ENCODE measurements at regions not wholly inside any gene's neighbourhood (a gene's known extent, or its start where the extent isn't known, plus 50 kb on each side); places are given as distances from the start of the nearest gene placed in this dataset.
"Not testable (repeated sequence)": the region's sequence is repeated elsewhere in the genome, so short reads cannot be mapped to it uniquely, and the experiment has no call there.

- no peak for DNase-seq
Observed at GRCh38 chr15:70249616-70250015, 151.9 kb upstream of the TLE3 start.

- DNase-seq: no peak
Observed at GRCh38 chr15:70248116-70249025, 150.7 kb upstream of the TLE3 start.

DNA sequence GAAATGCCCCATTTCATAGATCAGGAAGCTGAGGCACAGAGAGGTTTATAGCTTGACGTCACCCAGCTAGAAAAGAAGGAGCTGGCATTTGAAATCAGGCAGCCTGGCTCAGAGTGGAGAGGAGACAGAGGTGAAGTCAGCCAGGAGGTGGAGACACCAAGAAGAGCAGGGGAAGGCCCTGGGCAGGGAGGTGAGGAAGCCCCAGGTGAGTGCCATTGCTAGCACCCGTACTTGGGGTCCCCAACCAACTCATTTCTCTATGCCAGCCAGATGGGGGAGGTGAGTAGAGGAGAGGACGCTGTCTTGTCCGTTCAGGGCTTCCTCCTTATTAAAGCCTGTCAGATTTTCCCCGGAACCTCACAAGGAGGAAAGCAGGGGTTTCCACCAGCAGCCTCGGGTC, 149.6 kb upstream of the TLE3 start:
- DNase-seq: no peak

DNA sequence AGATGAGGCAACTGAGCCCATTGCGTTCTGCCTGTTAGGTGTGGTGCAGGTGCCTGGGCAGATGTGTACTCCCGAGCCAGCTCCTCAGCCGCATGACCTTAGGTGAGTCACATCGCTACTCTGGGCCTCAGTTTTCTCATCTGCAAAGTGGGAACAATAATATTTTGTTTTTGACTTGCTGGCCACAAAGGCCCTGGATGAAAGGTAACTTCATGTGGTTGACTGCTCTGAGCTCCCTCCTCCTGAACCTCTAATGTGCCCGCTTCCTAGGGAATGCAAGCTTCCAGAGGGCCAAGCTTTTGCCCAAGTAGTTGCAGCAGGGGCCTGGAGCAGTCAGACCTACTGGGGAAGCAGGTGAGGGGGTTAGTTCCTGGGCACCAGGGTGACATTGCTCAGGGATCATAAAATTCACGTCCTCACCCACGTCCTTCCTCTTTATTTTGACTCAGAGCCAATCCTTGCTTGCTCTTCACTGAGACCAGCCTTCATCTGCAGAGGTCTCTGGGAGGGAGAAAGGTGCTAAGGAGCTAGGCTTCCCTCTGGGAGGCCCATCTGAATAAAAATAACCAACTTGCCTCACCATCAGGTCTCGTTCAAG, 149.0 kb upstream of the TLE3 start:
- no peak for DNase-seq

DNA sequence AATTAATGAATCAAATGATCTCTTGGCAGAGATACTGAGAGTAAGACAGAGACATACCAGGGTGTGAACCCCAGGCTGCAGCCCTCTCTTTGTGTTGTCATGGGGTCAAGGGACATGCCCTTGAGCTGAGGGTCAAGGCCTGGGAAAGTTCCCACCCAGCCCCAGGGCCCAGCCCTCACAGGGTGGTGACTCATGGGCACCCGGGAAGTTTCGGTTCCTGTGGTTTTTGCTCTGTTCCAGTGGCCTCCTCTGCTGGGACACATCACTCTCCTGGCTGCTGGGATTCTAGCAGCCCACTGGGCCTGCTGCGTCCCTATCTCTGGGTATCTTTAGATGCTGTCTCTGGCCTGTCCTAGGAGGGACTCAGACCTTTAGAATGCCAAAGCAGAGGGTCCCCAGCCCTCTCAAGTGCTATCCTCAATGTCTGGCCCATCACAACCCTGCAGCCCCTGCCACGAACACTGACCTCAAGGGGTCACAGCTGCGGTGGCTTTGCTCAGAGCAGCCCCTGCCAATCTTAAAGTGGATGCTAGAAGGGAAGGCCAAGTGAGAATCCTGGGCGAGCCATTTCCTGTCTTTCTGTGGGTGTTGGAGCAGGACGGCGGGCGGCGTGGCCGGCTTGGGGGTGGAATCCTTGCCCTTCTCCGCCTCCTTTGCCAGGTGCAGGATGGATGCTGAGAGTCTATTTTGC, 148.4 kb upstream of the TLE3 start:
- DNase-seq: no peak

DNA sequence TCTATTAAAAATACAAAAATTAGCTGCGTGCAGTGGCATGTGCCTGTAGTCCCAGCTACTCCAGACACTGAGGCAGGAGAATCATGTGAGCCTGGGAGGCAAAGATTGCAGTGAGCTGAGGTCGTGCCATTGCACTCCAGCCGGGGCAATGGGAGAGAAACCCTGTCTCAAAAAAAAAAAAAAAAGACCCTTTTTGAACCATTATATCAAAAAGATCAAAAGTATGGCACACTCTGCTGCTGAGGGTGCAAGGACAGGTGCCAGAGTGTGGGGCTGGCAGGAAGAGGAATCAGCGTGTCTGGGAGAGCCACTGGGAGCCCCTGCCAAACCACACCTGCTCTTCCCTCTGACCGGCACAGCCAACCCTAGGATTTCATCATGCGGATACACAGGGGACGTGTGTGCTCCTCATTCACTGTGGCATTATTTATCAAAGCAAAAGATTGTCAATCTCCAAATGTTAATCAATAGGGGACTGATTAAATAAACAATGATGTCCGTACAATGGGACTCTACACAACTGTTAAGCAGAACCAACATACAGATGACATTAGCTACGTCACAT, 147.3 kb upstream of the TLE3 start:
- no peak for DNase-seq

- DNase-seq: no peak
Observed at GRCh38 chr15:70243686-70244540, 146.2 kb upstream of the TLE3 start.

GRCh38 chr15:70242951-70243685, 145.4 kb upstream of the TLE3 start:
- DNase-seq: no peak

DNA sequence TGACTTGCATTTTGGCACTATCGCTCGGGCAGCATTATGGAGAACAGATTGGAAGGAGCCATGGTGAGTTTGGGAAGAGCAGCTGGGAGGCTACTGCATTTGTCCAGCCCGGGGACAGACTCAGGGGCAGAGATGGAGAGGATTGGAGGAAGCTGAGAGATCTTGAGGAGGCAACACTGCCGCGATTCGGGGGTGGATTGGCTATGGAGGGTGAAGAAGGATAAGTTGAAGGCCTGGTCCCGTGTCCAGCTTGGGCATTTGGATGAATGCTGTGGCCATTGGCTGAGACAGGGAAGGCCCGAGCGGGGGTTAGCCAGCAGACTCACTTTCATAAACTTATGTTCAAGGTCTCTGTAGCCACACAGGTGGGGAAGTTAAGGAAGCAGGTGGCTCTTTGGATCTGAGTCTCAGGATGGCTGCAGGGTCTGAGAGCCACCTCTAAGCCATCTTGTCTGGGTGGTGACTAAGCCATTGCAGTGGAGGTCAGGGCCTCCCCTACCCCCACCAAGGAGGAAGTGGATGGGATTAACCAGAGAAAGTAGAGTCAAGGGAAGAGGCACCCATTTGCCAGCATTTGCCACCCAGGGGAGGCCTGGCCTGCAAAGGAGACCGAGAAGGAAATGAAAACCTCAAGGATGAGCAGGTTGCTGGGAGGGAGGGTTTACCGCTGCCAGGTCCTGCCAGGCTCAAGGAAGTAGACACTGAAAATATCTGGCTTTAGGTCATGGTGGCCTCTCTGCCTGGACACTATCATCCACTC, 144.0 kb upstream of the TLE3 start:
- no peak for DNase-seq

- no peak for DNase-seq
Observed at GRCh38 chr15:70240820-70241430, 143.2 kb upstream of the TLE3 start.

GRCh38 chr15:70240082-70240481, 142.4 kb upstream of the TLE3 start:
- DNase-seq: no peak

DNA sequence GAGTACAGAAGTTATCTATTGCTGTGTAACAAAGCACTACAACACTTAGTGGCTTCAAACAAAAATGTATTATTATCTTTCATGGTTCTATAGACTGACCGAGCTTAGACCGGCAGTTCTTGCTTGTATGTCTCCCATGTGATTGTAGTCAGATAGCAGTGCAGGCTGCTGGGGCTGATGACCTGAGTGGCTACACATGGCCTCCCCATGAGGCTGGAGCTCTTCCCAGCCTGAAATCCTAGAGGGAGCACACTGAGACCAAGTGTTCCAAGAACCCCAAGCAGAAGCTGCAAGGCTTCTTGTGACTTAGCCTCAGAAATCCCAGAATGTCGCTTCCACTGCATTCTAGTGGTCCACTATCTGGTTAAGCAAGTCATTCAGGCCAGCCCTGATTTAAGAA, 141.2 kb upstream of the TLE3 start:
- DNase-seq: no peak

DNA sequence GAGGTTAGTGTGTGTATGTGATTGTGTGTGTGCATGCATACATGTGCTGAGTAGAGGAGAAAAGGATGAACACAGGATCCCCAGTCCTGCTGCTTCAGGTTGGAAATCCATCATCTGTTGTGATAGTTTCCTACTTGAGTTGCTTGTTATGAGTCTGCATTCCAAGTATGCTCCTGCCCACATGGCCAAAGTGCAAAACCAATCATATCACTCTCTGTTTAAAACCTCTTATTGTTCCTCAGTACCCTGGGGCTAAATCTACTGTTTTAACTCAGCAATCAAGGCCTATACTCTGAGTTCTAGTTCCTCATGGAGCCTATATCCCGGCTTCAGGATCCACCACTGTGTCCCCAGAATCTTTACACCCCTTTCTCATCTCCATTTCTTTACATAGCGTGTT, 139.9 kb upstream of the TLE3 start:
- DNase-seq: no peak

DNA sequence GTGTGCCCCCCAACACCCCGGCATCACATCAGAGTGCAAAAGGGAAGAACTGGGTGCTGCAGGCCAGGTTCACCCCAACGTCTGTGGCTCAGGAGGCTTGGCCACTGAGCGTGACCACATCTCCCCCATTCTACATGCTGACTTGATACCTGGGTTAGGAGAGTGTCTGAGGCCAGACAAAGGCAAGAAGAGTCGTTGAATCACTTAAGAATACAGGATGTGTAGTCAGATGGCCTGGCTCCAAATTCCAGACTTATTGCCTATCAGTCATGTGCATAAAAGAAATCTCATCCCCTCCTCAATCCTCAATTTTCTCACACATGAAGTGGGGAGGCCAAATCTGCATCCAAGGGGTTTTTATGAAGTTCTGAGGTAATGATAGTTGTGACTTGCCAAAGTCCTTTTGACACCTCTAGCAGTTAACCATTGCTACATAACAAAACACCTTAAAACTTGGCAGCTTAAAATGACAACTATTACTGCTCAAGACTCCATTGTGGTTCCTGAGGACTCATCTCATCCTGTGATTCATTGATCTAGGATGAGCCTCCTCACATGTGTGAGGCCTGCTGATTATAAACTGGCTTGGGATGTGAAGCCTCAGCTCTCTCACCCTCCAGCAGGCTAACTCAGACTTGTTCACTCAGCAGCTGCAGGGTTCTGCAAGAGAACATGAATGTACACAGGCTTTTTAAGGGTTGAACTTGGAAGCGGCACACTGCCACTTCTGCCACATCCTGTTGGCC, 138.8 kb upstream of the TLE3 start:
- no peak for DNase-seq

- no peak for DNase-seq
Observed at GRCh38 chr15:70235347-70235746, 137.6 kb upstream of the TLE3 start.

GRCh38 chr15:70234256-70234905, 136.7 kb upstream of the TLE3 start:
- no peak for DNase-seq

DNA sequence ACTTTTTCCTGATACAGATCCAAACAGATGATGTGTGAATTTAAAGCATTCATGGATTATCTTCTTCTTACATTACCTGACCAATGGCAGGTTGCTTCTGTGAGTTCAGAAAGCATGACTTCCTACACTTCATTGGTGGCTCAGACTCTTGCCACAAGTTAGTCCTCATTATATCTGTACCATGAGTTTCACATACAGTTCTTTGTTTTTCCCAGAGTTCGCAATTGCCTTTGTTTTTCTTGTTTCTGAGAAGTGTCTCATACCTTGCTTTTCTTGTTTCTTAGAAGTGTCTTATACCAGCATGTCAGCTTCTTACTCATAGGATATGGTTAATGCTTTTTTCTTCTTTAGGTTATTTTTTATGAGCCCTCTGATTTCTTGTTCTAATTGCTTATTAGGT, 133.8 kb upstream of the TLE3 start:
- DNase-seq: no peak

GRCh38 chr15:70227918-70228317, 130.2 kb upstream of the TLE3 start:
- not testable (repeated sequence) for DNase-seq

Measured in muscle of arm (tissue), 1 donor.